Sigmoid colon (tissue), 4 donors: ENCODE measurements at regions not wholly inside any gene's neighbourhood (a gene's known extent, or its start where the extent isn't known, plus 50 kb on each side); places are given as distances from the start of the nearest gene placed in this dataset.

ENCODE experiments used
- EP300 ChIP-seq, 4 donors: sonication (generic); formaldehyde crosslinking; IDR thresholded peaks; one replicate each; pipeline ENCODE4 v1.6.1; 2017; ENCODE audit warnings: antibody characterized with exemption in 4 of 4
- POLR2A ChIP-seq, 2 donors: fragments of 450-650 bp; IDR thresholded peaks; one replicate each; pipeline ENCODE4 v1.6.1; 2016; ENCODE audit warnings: antibody characterized with exemption in 2 of 2, mild to moderate bottlenecking in 2 of 2, moderate library complexity in 2 of 2
- POLR2AphosphoS5 ChIP-seq, 4 donors: sonication (generic); formaldehyde crosslinking; IDR thresholded peaks; one replicate each; pipeline ENCODE4 v1.6.1; 2017; ENCODE audit warnings: antibody characterized with exemption in 4 of 4
- TF ChIP-seq, protein P1 (sequence below), 4 experiments: fragments of 450-650 bp in 3 of 4; fragments of 200-600 bp in 1 of 4; IDR thresholded peaks; one replicate each; pipeline ENCODE4 v1.5.1; 2016 to 2019; ENCODE audit warnings: antibody characterized with exemption in 4 of 4, mild to moderate bottlenecking in 3 of 4, moderate library complexity in 2 of 4

DNA sequence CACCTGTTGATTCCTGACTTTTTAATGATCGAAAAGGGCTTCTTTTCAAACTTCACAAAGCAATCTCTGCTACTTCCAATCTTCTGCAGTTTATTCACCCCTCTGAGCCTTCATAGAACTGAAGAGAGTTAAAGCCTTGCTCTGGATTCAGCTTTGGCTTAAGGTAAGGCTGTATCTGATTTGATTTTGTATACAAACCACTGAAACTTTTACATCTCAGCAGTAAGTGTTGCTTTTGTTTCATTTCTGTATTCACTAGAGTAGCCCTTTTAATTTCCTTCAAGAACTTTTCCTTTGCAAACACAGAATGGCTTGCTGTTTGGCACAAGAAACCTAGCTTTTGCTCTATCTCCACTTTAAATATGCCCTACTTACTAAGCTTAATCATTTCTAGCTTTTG, 1193.0 kb upstream of the GBE1 start:
- TF ChIP-seq, protein P1, sequence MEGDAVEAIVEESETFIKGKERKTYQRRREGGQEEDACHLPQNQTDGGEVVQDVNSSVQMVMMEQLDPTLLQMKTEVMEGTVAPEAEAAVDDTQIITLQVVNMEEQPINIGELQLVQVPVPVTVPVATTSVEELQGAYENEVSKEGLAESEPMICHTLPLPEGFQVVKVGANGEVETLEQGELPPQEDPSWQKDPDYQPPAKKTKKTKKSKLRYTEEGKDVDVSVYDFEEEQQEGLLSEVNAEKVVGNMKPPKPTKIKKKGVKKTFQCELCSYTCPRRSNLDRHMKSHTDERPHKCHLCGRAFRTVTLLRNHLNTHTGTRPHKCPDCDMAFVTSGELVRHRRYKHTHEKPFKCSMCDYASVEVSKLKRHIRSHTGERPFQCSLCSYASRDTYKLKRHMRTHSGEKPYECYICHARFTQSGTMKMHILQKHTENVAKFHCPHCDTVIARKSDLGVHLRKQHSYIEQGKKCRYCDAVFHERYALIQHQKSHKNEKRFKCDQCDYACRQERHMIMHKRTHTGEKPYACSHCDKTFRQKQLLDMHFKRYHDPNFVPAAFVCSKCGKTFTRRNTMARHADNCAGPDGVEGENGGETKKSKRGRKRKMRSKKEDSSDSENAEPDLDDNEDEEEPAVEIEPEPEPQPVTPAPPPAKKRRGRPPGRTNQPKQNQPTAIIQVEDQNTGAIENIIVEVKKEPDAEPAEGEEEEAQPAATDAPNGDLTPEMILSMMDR (IDR thresholded peaks at IDR 0.05), result no peak
- no peak for TF ChIP-seq POLR2A (IDR thresholded peaks at IDR 0.05)
- no peak for TF ChIP-seq EP300 (IDR thresholded peaks at IDR 0.05)
- TF ChIP-seq POLR2AphosphoS5 (IDR thresholded peaks at IDR 0.05), result no peak
